DMS114 treated with DMSO at 0.1 percent for 48 hours (cell line): ENCODE measurements at regions not wholly inside any gene's neighbourhood (a gene's known extent, or its start where the extent isn't known, plus 50 kb on each side); places are given as distances from the start of the nearest gene placed in this dataset.

ENCODE experiments used
- DNase-seq: peaks from one replicate; lab custom pipeline; 2025; ENCODE audit not compliant: unreplicated experiment; lab: John Stamatoyannopoulos, UW

- DNase-seq = no peak
Observed at GRCh38 chr9:117858561-117858960, 154.4 kb downstream of the TLR4 start.

- no peak for DNase-seq
Observed at GRCh38 chr9:117860849-117861248, 156.6 kb downstream of the TLR4 start.

- DNase-seq = no peak
Observed at GRCh38 chr9:117864385-117865057, 160.3 kb downstream of the TLR4 start.

- no peak for DNase-seq
Observed at GRCh38 chr9:117868594-117868993, 164.4 kb downstream of the TLR4 start.

GRCh38 chr9:117869287-117869686 lies 165.1 kb downstream of the TLR4 start:
- DNase-seq = no peak

- no peak for DNase-seq
Observed at GRCh38 chr9:117869712-117870111, 165.5 kb downstream of the TLR4 start.

GRCh38 chr9:117873664-117874063 lies 169.5 kb downstream of the TLR4 start:
- no peak for DNase-seq

- no peak for DNase-seq
Observed at GRCh38 chr9:117875886-117876285, 171.7 kb downstream of the TLR4 start.

- DNase-seq = no peak
Observed at GRCh38 chr9:117882171-117882570, 178.0 kb downstream of the TLR4 start.

- no peak for DNase-seq
Observed at GRCh38 chr9:117886616-117887015, 182.4 kb downstream of the TLR4 start.

- DNase-seq = no peak
Observed at GRCh38 chr9:117887383-117887782, 183.2 kb downstream of the TLR4 start.

GRCh38 chr9:117887941-117888340 lies 183.7 kb downstream of the TLR4 start:
- no peak for DNase-seq

- no peak for DNase-seq
Observed at GRCh38 chr9:117903453-117903852, 199.2 kb downstream of the TLR4 start.

- no peak for DNase-seq
Observed at GRCh38 chr9:117906763-117907162, 202.6 kb downstream of the TLR4 start.

- no peak for DNase-seq
Observed at GRCh38 chr9:117907420-117907819, 203.2 kb downstream of the TLR4 start.

- DNase-seq = no peak
Observed at GRCh38 chr9:117916291-117916690, 212.1 kb downstream of the TLR4 start.

- no peak for DNase-seq
Observed at GRCh38 chr9:117917873-117918272, 213.7 kb downstream of the TLR4 start.

GRCh38 chr9:117919538-117919937 lies 215.3 kb downstream of the TLR4 start:
- no peak for DNase-seq

GRCh38 chr9:117926031-117926658 lies 221.9 kb downstream of the TLR4 start:
- DNase-seq = no peak

- no peak for DNase-seq
Observed at GRCh38 chr9:117927354-117927753, 223.2 kb downstream of the TLR4 start.

- no peak for DNase-seq
Observed at GRCh38 chr9:117929868-117930267, 225.7 kb downstream of the TLR4 start.

GRCh38 chr9:117932585-117932984 lies 228.4 kb downstream of the TLR4 start:
- no peak for DNase-seq
